ENCODE measurements at regions not wholly inside any gene's neighbourhood (a gene's known extent, or its start where the extent isn't known, plus 50 kb on each side); places are given as distances from the start of the nearest gene placed in this dataset.

DNA sequence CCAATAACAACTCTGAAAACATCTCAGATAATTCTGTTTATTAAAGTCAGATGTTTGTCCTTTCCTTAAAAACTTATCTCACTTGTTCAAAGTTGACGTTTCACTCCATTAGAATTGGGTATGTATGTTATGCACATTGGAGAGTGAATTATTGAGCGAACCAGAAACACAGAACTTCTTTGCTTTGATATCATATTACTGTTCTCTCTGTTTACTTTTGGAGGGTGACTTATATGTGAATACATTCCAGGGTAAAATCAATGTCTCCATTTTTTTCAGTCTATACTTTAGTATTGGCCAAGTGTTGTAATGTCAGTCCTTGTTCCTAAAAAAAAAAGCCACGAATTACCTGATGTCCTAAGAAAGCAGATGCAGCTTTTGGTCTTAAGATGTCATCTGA, 307.4 kb downstream of the CSNK1G3 start:
- no peak for FAIRE-seq
- no peak for DNase-seq (ENCODE audit: low spot score in 2 of 2)

- DNase-seq (ENCODE audit: low spot score in 2 of 2) (no peak), FAIRE-seq (no peak)
Measured at GRCh38 chr5:123817267-123817666, 305.3 kb downstream of the CSNK1G3 start.

- no peak for FAIRE-seq
Measured at GRCh38 chr5:123814801-123815470, 303.0 kb downstream of the CSNK1G3 start.

DNA sequence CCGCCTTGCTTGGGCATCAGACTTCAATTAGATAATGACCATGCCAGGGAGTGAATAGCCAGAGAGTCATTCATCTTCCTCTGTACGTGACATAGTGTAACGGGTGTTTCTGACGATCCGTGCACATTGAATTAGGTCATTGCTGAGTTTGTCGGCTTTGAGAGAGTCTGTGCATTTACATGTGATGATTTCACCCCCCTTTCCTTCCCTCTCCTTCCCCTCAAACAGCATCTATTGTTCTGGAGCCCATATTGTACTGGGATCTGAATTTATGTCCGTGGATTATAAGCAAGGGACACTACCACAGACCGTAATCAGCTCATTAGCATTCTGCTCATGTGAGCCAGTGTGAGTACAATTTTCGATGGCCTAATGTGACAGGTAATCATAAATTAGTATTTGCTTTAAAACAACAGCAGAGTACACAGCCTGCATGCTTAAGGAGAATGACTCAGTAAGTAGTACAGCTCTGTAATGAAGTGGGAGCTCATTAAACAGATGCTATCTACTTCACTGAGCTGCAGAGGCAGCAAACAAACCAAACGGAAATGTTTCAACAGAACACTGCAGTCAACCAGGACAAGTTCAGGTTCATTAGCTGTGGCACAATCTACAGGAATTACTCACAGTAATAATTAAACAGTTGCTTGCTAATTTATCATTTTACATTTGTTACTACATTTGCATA, 302.1 kb downstream of the CSNK1G3 start:
- no peak for DNase-seq (ENCODE audit: low spot score in 2 of 2)
- FAIRE-seq = no peak

More at GRCh38 chr5:123814801-123815470, 303.0 kb downstream of the CSNK1G3 start:
- no peak for DNase-seq (ENCODE audit: low spot score in 2 of 2)

DNA sequence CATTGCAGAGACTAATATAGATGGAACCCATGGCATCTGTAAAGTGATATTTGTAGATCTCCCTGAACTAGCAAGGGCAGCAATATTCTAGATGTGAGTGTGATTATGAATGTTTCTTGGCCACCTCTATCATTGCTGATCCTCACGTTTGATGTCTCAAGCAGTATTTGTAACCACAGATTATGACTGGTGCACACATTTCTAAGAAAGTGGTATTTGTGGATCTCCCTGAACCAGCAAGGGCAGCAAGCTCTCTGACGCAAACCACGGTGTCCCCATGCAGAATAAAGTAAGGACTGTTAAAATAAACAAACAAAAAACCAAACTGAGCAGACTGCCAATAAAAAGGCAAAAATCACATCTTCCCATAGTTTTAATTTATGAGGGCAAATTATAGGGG, 301.3 kb downstream of the CSNK1G3 start:
- DNase-seq (ENCODE audit: low spot score in 2 of 2) = no peak

GRCh38 chr5:123811831-123812230, 299.9 kb downstream of the CSNK1G3 start:
- FAIRE-seq = no peak
- DNase-seq (ENCODE audit: low spot score in 2 of 2) = no peak

More for the DNA sequence above, 301.3 kb downstream of the CSNK1G3 start:
- FAIRE-seq = no peak

DNA sequence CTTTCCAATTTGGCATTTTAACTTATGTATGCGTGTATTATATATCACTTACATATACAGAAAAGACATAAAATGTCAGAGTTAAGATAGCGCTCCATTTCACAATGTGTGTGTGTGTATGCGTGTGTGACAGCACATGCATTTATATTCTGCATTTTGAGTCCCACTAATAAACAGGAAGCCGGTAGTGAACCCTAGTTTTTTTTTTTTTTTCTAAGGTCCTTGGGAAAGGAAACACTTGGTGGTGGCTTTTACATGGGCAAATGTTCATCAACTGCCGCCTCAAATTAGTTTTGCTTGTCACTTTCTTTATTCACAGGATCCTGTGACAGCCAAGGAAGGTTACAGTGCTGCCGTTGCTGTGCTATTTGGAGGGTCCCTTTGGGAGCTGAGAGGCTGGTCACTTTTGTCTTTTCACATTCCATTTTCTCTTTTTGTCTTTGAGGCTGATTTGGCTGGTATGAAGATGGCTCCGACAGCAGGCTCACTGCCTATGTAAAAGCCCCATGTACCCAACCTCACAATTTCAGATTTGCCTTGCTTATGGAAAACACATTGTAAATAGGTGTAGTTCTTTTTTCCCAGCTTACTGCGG, 298.9 kb downstream of the CSNK1G3 start:
- FAIRE-seq (no peak), DNase-seq (ENCODE audit: low spot score in 2 of 2) (no peak)

- DNase-seq (ENCODE audit: low spot score in 2 of 2) (no peak), FAIRE-seq (no peak)
Measured at GRCh38 chr5:123810253-123810652, 298.3 kb downstream of the CSNK1G3 start.

- no peak for FAIRE-seq
- DNase-seq (ENCODE audit: low spot score in 2 of 2) = no peak
Measured at GRCh38 chr5:123809594-123810221, 297.7 kb downstream of the CSNK1G3 start.

GRCh38 chr5:123808461-123809380, 296.7 kb downstream of the CSNK1G3 start:
- FAIRE-seq (no peak), DNase-seq (ENCODE audit: low spot score in 2 of 2) (no peak)

GRCh38 chr5:123807177-123807945, 295.4 kb downstream of the CSNK1G3 start:
- no peak for DNase-seq (ENCODE audit: low spot score in 2 of 2)
- FAIRE-seq = no peak

DNA sequence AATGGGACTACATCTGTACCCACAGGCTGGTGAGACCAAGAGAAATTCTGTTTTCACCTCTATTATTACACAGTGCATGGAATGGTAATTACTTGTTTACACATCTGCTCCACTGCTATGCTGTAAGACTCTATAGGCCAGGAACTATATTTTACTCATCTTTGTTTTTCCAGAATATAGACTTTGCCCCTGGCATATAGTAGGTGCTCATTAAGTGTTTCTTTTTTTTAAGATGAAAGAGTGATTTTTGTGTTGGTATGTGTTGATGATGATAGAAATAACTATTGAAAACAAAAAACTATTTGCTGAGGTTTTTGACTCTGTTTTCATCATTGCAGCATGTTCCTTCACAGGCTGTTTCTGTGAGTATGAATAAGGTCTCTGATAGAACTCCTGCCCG, 294.7 kb downstream of the CSNK1G3 start:
- DNase-seq (ENCODE audit: low spot score in 2 of 2) = no peak
- no peak for FAIRE-seq

DNA sequence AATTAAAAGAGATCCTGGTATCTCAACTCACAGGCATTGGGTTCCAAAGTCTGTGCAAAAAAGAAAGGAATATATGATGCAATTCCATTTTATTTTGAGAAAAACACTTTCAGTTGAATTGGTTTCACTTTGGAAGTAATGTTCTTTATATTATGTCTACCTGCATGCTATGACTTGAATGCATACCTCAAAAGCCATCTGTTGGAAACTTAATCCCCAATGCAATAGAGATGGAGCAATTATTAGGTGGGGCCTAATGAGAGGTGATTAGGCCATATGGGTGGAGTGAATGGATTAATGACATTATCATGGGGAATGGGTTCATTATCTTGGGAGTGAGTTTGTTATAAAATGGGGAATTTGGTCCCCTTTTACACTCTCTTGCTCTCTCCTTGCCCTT, 293.3 kb downstream of the CSNK1G3 start:
- FAIRE-seq (no peak), DNase-seq (ENCODE audit: low spot score in 2 of 2) (no peak)

DNA sequence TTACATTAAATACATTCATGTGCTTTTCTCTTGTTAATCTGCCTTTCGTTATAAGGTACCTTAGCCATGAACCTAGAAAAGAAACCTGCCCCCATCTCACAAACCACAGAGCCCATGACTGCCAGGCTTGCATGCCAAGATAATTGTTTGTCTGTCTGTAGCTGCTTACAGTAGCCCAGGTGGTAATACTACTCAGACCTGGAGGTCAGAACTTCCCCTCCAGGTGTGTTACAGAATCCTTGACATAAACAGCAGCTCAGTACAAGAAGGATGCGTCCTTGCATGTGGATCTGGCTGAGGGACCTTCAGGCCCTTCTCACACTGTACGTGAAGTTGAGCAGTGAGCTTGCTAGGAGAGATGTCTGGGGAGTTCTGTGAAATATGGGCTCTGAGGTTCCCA, 291.4 kb downstream of the CSNK1G3 start:
- FAIRE-seq = no peak

GRCh38 chr5:123802298-123802951, 290.4 kb downstream of the CSNK1G3 start:
- no peak for FAIRE-seq
- no peak for DNase-seq (ENCODE audit: low spot score in 2 of 2)

More for the DNA sequence above, 291.4 kb downstream of the CSNK1G3 start:
- DNase-seq (ENCODE audit: low spot score in 2 of 2) = no peak

GRCh38 chr5:123800640-123801039, 288.7 kb downstream of the CSNK1G3 start:
- no peak for FAIRE-seq
- no peak for DNase-seq (ENCODE audit: low spot score in 2 of 2)

DNA sequence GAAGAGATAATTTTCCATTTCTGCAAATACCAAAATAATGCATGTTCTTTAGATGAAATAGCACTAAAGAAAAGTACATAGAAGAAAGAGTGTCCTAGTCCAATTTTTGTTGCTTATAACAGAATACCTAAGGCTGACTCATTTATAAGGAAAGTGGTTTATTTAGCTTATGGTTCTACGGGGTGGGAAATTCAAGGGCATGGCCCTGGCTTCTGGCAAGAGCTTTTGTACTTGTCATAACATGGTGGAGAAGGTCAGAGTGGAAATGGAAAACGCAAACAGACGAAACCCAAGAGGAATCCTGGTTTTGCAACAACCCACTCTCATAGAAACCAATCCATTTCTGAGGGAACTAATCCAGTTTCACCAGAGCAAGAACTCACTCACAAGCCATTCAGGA, 283.7 kb downstream of the CSNK1G3 start:
- no peak for FAIRE-seq
- no peak for DNase-seq (ENCODE audit: low spot score in 2 of 2)

DNA sequence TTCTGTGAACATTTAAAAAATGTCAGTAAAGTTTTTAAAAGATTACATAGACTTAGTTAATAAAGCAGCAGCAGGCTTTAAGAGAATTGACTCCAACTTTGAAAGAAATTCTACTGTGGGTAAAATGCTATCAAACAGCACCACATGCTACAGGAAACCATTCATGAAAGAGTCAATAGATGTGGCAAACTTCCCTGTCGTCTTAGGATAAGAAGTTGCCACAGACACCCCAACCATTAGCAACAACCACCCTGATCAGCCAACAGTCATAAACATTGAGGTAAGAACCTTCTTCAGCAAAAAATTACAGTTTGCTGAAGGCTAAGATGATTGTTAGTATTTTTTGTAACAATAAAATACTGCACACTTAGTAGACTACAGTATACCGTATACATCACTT, 278.2 kb downstream of the CSNK1G3 start:
- no peak for FAIRE-seq
- DNase-seq (ENCODE audit: low spot score in 2 of 2) = no peak

GRCh38 chr5:123787635-123788034, 275.7 kb downstream of the CSNK1G3 start:
- DNase-seq (ENCODE audit: low spot score in 2 of 2) (no peak), FAIRE-seq (no peak)

All from frontal cortex (tissue), 3 donors.